Stimulated activated CD4-positive, alpha-beta T cell treated with anti-CD3 and anti-CD28 coated beads, Interleukin-12 subunit alpha, Interleukin-12 subunit beta, amount 100 ng/mL, for 48 hours (primary cell): ENCODE measurements at regions not wholly inside any gene's neighbourhood (a gene's known extent, or its start where the extent isn't known, plus 50 kb on each side); places are given as distances from the start of the nearest gene placed in this dataset.

ENCODE experiments used
- DNase-seq, 3 donors: peaks; one replicate each; pipeline ENCODE4 v3.0.0-alpha.2; 2020; ENCODE audit warnings: low read depth in 2 of 3, low spot score in 1 of 3

DNA sequence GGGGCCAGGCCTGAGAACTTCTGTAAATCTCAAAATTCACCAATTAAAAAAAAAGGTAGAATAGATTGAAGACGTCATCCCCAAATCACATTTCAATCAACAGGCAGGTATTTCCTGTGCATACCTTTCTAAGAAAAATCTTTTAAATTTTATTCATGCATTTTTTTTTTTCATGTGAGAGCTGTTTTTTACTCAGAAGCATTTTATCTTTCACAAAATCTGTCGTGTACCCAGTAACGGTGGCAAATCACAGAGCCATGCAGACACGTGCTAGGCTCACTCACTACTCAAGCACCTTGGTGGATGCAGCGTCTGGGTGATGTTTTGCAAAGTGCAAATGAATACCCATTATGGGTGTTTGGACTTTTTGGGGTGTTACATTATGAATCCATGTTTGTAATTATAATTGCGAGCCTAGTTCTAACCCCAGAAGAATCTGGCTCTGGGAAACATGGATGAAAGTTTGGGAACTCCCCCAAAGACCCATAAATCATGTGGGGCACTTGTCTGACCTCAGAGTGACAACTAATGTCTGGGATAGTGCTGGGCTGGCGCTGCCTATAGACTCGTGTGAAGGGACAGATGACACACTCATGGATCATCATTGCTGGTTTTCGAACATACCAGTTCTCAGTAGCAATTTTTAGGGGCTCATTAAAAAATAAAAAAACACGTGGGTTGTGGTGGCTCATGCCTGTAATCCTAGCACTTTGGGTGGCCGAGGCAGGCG lies 335.2 kb downstream of the LPIN1 start:
- DNase-seq, result no peak

DNA sequence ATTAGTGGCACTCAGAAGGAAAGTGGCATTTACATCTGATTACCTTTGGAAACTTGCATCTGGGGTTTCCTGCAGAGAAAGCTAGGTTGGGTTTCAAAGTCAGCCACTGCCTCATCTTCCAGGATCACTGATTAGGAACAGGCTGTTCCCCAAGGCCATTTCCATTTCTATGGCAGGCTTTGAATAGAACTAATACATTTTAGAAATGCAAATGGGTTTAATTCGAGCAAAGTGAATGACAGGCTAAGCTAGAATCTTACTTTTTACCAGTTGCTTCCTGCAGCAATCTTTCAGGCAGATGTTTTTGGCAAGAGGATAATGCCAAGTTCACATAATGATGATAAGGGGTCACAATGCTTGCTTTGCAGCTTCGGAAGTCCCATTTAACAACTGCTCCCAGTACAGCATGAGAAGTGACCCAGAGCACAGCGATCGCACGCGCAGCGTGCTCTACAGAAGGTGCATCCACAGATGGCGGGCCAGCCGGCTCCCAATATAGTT lies 336.7 kb downstream of the LPIN1 start:
- DNase-seq, result no peak

DNA sequence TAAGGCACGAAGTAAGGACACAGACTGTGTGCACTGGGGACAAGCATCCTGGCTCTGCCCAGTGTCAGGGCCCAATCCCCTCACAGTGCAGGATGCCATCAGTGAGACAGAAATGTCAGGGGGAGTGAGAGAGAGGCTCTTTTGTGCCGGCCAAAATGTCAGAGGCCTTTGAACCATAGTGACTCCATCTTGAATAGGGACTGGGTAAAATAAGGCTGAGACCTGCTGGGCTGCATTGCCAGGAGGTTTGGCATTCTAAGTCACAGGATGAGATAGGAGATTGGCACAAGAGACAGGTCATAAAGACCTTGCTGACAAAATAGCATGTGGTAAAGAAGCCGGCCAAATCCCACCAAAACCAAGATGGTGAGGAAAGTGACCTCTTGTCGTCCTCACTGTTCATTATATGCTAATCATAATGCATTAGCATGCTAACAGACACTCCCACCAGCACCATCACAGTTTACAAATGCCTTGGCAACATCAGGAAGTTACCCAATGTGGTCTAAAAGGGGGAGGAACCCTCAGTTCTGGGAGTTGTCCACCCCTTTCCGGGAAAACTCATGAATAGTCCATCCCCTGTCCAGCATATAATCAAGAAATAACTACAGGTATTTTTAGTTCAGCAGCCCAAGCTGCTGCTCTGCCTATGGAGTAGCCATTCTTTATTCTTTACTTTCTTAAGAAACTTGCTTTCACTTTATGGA lies 337.4 kb downstream of the LPIN1 start:
- DNase-seq, result no peak

DNA sequence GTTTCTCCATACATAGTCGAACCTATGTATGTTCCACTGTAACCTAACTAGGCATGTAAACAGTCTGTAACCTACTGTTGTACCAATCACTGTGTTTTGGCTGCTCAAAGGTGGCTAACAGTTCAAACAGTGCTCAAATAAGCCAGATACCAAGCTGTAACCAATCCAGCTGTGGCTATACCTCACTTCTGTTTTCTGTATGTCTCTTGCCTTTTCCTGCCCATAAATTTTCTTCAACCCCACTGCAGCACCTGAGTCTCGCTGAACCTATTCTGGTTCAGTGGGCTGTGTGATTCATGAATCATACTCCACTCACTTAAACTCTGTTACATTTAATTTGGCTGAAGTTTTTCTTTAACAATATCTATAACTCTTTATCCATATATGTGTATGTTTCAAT lies 340.7 kb downstream of the LPIN1 start:
- DNase-seq, result no peak

DNA sequence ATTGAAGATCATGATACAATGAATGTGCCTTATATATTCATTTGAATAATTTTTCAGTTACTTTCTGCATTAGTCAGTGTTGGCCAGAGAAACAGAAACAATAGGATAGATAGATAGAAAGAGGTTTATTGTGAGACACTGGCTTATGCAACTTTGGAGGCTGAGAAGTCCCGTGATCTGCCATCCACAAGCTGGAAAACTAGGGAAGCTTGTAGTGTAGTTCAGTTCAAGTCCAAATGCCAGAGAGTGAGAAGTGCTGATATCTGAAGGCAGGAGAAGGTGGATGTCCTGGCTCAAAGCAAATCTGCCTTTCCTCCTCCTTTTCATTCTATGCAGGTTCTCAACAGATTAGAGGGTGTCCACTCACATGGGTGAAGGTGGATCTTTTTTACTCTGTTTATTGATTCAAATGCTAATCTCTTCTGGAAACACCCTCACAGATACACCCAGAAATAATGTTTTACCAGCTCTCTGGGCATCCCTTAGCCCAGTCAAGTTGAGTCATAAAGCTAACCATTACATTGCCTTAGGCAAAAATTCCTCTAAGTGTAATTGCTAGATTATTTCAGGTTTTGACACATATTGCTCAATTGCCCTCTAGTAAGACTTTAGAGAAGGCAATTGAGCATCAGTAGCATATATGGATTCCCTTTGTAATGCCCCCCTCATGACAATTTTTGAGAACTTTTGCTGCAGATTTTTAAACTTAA lies 341.4 kb downstream of the LPIN1 start:
- no peak for DNase-seq

DNA sequence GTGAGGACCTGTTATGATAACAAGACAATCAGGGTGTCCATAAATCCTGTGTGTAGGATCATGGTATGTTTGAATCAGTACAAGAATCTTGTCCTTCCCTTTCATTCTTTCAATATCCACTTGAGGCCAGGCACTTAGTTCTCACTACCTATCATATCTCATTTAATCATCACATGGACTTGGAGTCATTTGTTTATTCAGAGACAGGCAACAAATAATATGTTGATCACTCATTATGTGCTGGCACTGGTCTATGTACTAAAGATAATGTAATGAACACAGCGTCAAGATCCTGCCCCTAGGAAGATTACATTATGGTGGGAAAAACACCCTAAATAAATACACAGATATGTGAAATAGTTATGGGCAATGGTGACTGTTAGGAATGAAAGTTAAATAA lies 342.6 kb downstream of the LPIN1 start:
- DNase-seq, result no peak

DNA sequence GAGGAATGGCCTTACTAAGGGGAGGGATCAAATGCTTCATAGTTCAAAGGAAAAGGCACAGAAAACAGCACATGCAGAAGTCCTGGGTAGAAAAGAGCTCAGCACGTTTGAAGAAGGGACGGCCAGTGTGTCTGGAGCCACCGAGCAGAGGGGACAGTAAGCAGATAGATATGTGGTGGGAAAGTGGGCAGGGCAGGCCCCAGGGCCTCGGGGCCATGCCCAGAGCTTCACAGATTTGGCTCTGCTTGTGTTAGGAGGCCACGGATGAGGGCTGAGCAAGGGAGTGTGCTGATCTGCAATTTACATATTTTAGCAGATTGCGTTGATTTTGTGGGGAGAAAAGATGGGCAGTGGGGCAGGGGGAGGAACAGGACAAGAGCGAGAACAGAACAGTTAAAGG lies 343.1 kb downstream of the LPIN1 start:
- no peak for DNase-seq

DNA sequence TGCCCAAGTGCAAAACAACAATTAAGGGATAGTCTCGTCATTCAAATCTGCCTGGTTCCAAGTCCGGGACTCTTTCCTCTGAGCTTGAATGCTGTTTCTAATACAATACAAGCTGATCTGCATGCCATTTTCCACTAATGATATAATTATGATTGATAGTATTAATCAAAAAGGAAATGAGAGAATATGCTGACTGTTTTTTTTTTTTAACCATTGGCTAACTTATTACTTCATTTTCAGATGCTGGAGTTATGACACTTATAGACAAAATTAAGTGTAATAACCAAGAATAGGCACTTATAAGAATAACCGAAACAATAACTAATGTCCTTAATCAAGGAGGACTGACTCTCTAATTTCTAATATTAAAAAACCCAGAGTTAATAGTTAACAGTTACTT lies 343.6 kb downstream of the LPIN1 start:
- no peak for DNase-seq

DNA sequence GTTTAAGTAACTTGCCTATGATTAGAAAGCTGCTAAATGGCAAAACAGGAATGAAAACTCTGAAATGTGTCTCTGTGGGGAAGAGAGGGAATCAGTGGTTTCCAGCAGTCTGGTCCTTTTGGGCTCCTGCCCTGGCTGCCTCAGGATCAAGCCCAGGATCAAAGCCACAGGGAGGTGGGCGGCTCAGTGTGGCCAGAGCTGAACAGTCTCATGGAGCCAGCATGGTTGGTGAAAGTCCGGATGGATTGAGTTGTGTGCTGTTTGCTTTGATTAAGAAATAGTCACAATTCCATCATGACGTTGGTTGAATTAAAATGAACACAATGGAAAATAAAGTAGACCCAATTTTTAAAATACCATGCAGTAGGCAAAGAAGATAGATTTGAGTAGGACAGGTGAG lies 344.2 kb downstream of the LPIN1 start:
- no peak for DNase-seq

DNA sequence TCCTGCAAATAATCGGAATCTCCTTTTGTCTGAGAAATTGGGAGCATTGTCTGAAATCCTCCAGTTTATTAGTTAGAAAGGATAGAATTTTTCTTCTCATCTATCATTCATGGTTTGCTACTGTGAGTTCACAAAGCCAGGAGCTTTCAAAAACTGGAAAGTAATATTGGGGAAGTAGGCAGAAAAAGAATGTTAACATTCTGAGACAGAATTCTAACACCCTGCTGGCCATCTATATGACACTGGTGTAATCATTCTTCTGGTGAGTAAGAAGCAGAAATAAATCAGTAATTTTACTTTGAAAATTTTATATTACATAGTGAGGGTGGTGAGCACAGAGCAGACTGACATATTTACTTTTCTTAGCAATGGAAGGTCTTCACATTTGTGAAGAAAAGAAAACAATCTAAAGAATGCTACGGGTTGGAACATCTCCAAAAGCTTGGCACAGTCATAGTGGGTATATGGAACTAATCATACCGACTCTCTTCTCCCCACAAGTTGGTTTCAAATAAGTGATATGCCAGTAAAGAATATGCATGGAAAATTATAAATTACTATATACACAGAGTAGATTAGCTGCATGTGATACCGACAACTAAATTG lies 344.9 kb downstream of the LPIN1 start:
- no peak for DNase-seq

DNA sequence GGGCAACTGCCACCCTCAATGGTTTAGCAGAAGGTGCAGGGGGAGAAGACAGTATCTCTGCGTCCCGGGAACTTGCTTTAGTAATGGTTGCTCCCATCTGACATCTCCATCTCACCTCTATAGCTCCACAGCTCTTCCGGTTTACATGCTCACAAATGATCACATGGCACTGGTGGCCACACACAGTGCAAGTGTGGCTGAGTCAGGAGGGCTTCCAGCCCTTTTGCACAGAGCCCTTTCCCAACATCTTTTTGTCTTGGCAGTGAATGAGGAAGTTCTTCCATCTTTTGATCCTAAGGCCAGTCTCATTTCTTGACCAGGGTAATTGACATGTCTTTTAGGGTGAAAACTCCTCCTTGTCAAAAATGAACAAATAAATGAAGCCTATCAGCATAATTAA lies 347.7 kb downstream of the LPIN1 start:
- no peak for DNase-seq

DNA sequence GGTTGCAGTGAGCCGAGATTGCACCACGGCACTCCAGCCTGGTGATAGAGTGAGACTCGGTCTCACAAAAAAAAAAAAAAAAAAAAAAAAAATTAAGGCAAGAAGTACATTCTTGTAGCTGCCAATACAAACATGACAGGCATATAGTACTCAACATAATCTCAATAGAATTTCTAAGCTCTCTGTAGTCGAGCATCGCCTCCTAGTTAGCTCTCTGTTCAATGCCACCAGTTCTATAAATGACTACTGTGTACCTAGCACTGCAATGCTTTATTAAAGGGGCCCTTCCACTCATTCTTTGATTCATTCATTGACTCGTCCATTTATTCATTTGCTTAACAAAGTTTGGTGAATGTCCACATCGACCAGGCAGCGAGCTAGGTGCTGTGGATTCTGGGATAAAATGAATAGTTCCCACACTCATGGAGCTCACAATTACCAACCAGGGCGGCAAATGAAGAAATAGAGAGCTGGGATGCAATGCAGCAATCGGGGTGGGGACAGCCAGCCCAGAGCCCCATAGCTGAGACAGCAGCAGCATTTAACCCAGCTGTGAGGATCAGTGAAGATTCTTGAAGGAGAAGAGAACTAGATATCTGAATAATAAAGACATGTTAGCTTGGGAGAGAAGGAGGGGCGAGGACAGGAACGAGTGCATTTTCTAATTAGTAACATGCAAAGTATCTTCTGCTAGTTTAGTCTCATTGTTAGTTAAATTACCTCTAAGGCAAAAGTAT lies 349.8 kb downstream of the LPIN1 start:
- DNase-seq, result no peak

DNA sequence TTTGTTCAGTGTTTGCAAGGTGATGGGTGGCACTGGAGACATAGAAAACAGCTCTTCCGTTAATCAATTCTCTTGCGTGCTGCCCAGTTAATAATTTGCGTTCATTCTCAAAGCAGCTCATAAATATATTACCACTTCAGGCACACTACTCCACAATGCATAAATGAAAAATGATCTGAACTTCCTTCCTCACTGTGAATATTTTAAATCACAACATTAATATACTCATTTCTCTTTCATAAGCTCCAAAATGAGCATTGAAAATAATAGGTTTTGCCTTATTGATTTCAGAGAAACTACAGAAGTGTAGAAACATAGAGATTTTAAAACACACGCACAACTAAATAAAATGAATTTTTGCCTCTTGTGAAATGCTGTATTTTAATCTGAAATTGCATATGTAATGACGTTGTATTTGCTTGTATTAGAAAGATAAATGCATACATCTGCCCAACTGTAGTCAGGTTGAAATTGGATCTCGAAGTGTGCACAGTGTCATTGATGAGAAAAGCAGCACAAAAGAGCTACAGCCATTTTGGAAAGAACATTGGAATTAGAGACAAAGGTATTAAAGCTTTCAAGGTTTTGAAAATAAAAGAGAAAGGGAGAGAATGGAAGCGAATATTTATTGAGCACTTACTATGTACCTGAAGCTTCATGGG lies 350.5 kb downstream of the LPIN1 start:
- no peak for DNase-seq

DNA sequence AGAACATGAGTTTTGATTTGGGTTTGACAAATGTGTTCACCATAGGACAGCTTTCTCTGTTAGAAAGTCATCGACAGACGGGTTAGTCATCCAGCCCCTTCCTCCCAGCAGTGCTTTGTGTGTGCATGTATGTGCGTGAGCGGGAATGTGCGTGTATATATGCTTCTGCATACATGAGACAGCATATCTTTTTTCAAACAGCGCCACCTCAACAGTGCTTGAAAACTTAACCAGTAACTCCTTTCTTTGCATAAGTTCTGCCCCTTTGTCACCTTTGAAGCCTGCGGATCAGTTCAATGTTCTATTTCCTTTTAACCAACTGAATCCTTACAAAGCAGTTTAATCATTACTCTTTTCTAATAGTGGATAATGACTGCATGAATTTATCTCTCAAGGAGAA lies 351.4 kb downstream of the LPIN1 start:
- no peak for DNase-seq

DNA sequence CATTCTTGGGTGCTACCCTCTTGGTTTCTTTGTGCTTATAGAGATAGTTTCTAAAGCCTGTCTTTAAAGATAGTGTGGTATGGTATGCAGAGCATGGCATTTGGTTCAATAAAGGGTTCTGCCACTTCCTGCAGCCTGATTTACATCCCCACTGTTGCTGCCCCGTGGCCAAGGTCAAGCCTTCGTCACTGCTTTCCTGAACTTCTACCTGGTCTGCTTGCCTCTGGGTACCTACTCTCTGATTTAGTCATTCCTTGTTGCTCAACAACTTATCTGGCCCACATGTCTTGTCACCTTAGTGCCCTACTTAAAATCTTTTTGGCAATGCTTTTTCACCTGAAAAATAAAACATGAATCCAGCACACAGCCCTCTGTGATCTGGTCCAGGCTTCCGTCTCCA lies 352.9 kb downstream of the LPIN1 start:
- no peak for DNase-seq

DNA sequence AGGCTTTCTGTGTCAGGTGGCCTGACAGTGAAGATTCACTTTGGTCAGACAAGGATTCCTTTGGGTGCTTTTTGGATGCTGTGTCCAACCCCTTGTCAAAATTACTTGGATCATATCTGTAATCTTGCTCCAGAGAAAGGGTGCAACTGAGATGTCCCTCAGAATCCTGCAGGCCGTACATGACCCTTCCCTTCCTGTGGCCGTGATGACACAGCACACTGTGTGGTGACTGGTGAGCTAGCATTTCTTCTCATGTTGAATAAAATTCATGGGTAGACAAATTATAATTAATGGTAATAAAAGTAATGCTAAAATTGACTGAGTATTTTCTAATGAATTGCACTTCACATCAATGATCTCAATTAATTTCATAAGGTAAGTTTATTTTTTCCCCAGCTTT lies 356.2 kb downstream of the LPIN1 start:
- DNase-seq, result no peak

DNA sequence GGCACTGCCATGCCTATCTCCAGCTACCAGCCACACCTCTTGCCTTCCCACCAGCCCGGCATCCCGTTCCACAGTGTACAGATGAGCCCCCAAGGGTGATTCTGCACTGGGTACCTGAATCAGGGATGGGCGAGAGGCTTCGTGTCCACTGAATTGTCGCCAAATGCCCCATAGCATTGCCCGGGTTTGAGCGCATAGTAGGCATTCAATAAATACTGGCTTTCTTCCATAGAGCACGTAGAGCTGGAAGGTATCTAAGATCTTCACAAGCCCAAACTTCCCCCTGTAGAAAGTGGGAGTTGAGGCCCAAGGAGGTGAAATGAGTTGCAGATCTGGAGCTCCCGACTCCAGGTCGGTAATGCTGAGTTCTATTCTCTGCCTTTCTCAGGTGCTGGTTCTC lies 358.7 kb downstream of the LPIN1 start:
- no peak for DNase-seq

DNA sequence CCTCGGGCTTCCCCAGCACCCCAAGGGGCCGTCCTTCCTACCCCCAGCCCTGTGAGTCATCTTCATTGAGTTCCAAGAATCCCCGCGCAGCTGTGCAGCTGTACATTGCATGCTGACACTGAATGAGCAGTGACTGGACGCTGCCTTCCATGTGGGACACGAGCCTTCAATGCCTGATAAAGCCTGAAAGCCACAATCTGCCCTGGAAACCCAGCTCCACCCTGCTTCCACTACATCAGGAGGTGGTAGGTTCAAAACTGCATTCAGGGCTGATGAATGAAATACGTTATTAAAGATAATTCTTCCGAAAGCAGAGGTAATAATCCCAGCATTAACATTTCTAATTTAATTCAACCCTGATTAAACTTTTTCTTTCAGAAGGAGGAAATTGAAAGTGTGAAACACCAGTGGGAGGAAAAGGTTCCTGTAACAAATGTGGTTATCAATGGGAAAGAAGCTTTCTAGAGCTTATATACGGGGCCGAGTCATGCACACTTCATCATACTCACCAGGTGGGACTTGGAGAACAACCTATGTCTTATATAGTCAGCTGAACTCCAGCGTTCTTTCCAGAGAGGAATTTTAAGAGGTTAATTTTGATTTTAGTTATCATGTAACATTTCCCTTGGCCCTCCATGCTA lies 360.1 kb downstream of the LPIN1 start:
- DNase-seq, result peak in 2 of 3 donors; percentile 26 to 33

DNA sequence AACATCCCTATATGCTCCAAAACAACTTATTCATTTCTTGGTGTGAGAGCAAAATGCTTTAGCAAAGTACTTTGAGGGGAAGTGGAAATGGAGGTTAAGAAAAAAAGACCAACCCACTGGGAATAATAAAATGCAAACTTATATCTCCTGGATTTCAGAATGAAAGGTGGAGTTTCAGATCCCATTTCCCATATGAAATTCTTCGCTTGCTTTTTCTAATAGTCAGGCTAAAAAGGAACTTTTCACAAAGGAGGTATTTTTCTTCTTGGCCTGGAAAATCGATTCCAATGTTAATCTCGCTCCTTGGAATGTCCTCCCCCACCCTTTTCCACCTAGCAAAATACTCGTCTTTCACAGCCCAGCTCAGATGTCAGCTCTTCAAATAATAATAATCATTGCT lies 360.9 kb downstream of the LPIN1 start:
- no peak for DNase-seq

DNA sequence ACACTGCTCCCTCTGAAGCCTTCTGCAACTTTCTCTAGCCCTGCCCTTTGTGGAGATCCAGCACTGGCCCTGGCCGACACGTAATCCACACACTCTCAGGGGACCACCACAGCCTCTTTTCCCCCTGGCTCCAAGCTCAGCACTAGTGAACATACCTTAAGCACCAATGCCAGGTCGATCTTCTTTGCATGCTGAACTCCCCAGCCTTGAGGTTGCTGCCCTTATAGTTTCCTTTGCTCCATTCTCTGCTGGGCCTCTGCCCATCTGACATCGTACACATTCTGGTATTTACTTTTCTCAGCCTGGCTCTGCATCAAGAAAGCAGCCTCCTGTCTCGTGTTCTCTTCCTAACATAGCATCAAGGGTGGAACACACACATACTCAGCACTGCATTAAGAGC lies 361.5 kb downstream of the LPIN1 start:
- DNase-seq, result no peak
